HCT116 (cell line): ENCODE measurements at regions not wholly inside any gene's neighbourhood (a gene's known extent, or its start where the extent isn't known, plus 50 kb on each side); places are given as distances from the start of the nearest gene placed in this dataset.

Experiments
- ATAC-seq: fragments of 200-7000 bp; cut with Tn5 transposase; 2 replicates; pipeline ENCODE4 v1.9.1; 2020; ENCODE audit warnings: mild to moderate bottlenecking, moderate library complexity
- BruUV-seq: library from RNA; stranded (reverse); fragments of 400-500 nt; replicated peaks from 2 replicates; lab custom pipeline; 2021; lab: Mats Ljungman, UMichigan
- CTCF ChIA-PET: fragments of 300-600 bp; sonication (Branson Sonifier 250); formaldehyde crosslinking; loops from one replicate; lab custom pipeline; 2021; ENCODE audit warnings: antibody characterized with exemption; lab: Charles Lee
- POLR2A ChIA-PET: fragments of 300-600, 350-600 bp; sonication (Branson Sonifier 250); formaldehyde crosslinking; loops from one replicate; lab custom pipeline; 2021; ENCODE audit warnings: antibody characterized with exemption; lab: Charles Lee
- RAD21 ChIA-PET, 2 experiments: fragments of 300-600 bp; sonication (Branson Sonifier 250); formaldehyde crosslinking; loops; one replicate each; lab custom pipeline; 2023; ENCODE audit warnings: low total read pairs in 2 of 2; ENCODE audit not compliant: uncharacterized antibody in 2 of 2, unreplicated experiment in 2 of 2, low non-redundant PET in 1 of 2; lab: Charles Lee
- DNase-seq: peaks from one replicate; pipeline ENCODE4 v3.0.0-alpha.2; 2010; ENCODE audit warnings: low read depth, low spot score
- H2AFZ ChIP-seq: fragments of 200-600 bp; shearing (Covaris generic), sonication (generic); 2 replicates; pipeline ENCODE4 v1.6.1; 2017; ENCODE audit warnings: low read depth, mixed run types, mixed read lengths, antibody characterized with exemption, low read length; ENCODE audit not compliant: poor library complexity, severe bottlenecking
- H3K27ac ChIP-seq: 2 replicates; pipeline ENCODE4 v1.5.1; 2012; ENCODE audit warnings: low read depth, low read length
- H3K27me3 ChIP-seq: fragments of 200-600 bp; sonication (generic); 2 replicates; pipeline ENCODE4 v1.6.1; 2016; ENCODE audit warnings: mixed run types, low read length, mixed read lengths; ENCODE audit not compliant: insufficient read depth
- H3K36me3 ChIP-seq, 2 experiments: fragments of 200-500 bp in 1 of 2; fragments of 200-600 bp in 1 of 2; sonication (Bioruptor generic) in 1 of 2; sonication (generic) in 1 of 2; 2 replicates each; pipeline versions ENCODE4 v1.5.1 to v1.6.1; 2014 to 2016; ENCODE audit warnings: low read length in 2 of 2, inconsistent platforms in 1 of 2, mixed read lengths in 1 of 2, mixed run types in 1 of 2; ENCODE audit not compliant: insufficient read depth in 2 of 2, control insufficient read depth in 1 of 2
- H3K4me1 ChIP-seq, 2 experiments: fragments of 200-600 bp in 1 of 2; sonication (generic) in 1 of 2; 2 replicates each; pipeline versions ENCODE4 v1.5.1 to v1.6.1; 2012 to 2017; ENCODE audit warnings: low read length in 2 of 2, inconsistent platforms in 1 of 2, mild to moderate bottlenecking in 1 of 2, mixed read lengths in 1 of 2, mixed run types in 1 of 2, moderate library complexity in 1 of 2; ENCODE audit not compliant: insufficient read depth in 2 of 2, control insufficient read depth in 1 of 2
- H3K4me2 ChIP-seq: fragments of 200-600 bp; sonication (generic); 2 replicates; pipeline ENCODE4 v1.6.1; 2017; ENCODE audit warnings: mixed run types, low read length, mixed read lengths
- H3K4me3 ChIP-seq, 2 experiments: fragments of 200-600 bp in 1 of 2; sonication (generic) in 1 of 2; replicated peaks in 1 of 2; 2 replicates each; pipeline ENCODE4 v1.5.1; 2011 to 2016; ENCODE audit warnings: low read length in 2 of 2, control low read depth in 1 of 2, low read depth in 1 of 2, mild to moderate bottlenecking in 1 of 2, mixed read lengths in 1 of 2, mixed run types in 1 of 2
- H3K79me2 ChIP-seq: fragments of 200-600 bp; sonication (generic); 2 replicates; pipeline ENCODE4 v1.6.1; 2017; ENCODE audit warnings: mild to moderate bottlenecking, mixed run types, low read length, moderate library complexity, mixed read lengths; ENCODE audit not compliant: insufficient read depth
- H3K9ac ChIP-seq: fragments of 200-600 bp; sonication (generic); 2 replicates; pipeline ENCODE4 v1.6.1; 2016; ENCODE audit warnings: low read length, mixed read lengths
- H3K9me2 ChIP-seq: fragments of 200-600 bp; sonication (generic), shearing (Covaris generic); 2 replicates; pipeline ENCODE4 v1.6.1; 2017; ENCODE audit warnings: mixed run types, mild to moderate bottlenecking, moderate library complexity; ENCODE audit not compliant: insufficient read depth
- H3K9me3 ChIP-seq, 2 experiments: fragments of 200-500 bp in 1 of 2; fragments of 200-600 bp in 1 of 2; sonication (Bioruptor generic) in 1 of 2; sonication (generic) in 1 of 2; 2 replicates each; pipeline ENCODE4 v1.6.1; 2014 to 2017; ENCODE audit warnings: low read length in 2 of 2, mixed read lengths in 2 of 2, inconsistent platforms in 1 of 2, low read depth in 1 of 2, mild to moderate bottlenecking in 1 of 2, mixed run types in 1 of 2, moderate library complexity in 1 of 2; ENCODE audit not compliant: control insufficient read depth in 1 of 2, insufficient read depth in 1 of 2
- H4K20me1 ChIP-seq: fragments of 200-600 bp; sonication (generic), shearing (Covaris generic); 2 replicates; pipeline ENCODE4 v1.6.1; 2017; ENCODE audit warnings: mixed run types, mild to moderate bottlenecking, moderate library complexity; ENCODE audit not compliant: insufficient read depth
- CBX3 ChIP-seq: IDR thresholded peaks from 2 replicates; pipeline ENCODE4 v1.6.1; 2012; ENCODE audit warnings: low read depth
- EGR1 ChIP-seq: IDR thresholded peaks from 2 replicates; pipeline ENCODE4 v1.6.1; 2012; ENCODE audit warnings: low read depth
- ELF1 ChIP-seq: IDR thresholded peaks from 2 replicates; pipeline ENCODE4 v1.6.1; 2012; ENCODE audit warnings: low read depth, borderline replicate concordance
- EZH2 ChIP-seq: fragments of 200-600 bp; sonication (generic); IDR thresholded peaks from 2 replicates; pipeline ENCODE4 v1.6.1; 2017; ENCODE audit warnings: antibody characterized with exemption, mixed run types
- FOSL1 ChIP-seq: IDR thresholded peaks from 2 replicates; pipeline ENCODE4 v1.6.1; 2012; ENCODE audit warnings: low read depth
- POLR2A ChIP-seq: IDR thresholded peaks from 2 replicates; pipeline ENCODE4 v1.7.0; 2011; ENCODE audit warnings: borderline replicate concordance; ENCODE audit not compliant: insufficient read depth, insufficient read length; ENCODE audit errors: extremely low read depth
- SRF ChIP-seq: IDR thresholded peaks from 2 replicates; pipeline ENCODE4 v1.6.1; 2012; ENCODE audit warnings: low read depth
- YY1 ChIP-seq: IDR thresholded peaks from 2 replicates; pipeline ENCODE4 v1.6.1; 2011; ENCODE audit warnings: low read length, low read depth, moderate library complexity, mild to moderate bottlenecking; ENCODE audit not compliant: insufficient replicate concordance; ENCODE audit errors: extremely low read depth
- ZFX ChIP-seq: fragments of 450-650 bp; IDR thresholded peaks from 2 replicates; pipeline ENCODE4 v1.6.1; 2017
- intact Hi-C: fragments of 100-400 bp; cut with micrococcal nuclease; formaldehyde crosslinking; loops from 2 replicates; pipeline ENCODE4 v1.10.0; 2022
- TF ChIP-seq, protein P1 (sequence below): IDR thresholded peaks from 2 replicates; pipeline ENCODE4 v1.6.1; 2012; ENCODE audit warnings: low read depth
- TF ChIP-seq, protein P2 (sequence below), 3 experiments: fragments of 200-600 bp in 1 of 3; sonication (generic) in 1 of 3; IDR thresholded peaks in 2 of 3; conservative IDR thresholded peaks in 1 of 3; 2 replicates each; pipeline ENCODE4 v1.5.1; 2012 to 2017; ENCODE audit warnings: low read depth in 2 of 3, low read length in 2 of 3, antibody characterized with exemption in 1 of 3, borderline replicate concordance in 1 of 3, control low read depth in 1 of 3, mild to moderate bottlenecking in 1 of 3, mixed read lengths in 1 of 3, mixed run types in 1 of 3, moderate library complexity in 1 of 3; ENCODE audit not compliant: insufficient read depth in 1 of 3
- TF ChIP-seq, protein P3 (sequence below): IDR thresholded peaks from 2 replicates; pipeline ENCODE4 v1.6.1; 2012

DNA sequence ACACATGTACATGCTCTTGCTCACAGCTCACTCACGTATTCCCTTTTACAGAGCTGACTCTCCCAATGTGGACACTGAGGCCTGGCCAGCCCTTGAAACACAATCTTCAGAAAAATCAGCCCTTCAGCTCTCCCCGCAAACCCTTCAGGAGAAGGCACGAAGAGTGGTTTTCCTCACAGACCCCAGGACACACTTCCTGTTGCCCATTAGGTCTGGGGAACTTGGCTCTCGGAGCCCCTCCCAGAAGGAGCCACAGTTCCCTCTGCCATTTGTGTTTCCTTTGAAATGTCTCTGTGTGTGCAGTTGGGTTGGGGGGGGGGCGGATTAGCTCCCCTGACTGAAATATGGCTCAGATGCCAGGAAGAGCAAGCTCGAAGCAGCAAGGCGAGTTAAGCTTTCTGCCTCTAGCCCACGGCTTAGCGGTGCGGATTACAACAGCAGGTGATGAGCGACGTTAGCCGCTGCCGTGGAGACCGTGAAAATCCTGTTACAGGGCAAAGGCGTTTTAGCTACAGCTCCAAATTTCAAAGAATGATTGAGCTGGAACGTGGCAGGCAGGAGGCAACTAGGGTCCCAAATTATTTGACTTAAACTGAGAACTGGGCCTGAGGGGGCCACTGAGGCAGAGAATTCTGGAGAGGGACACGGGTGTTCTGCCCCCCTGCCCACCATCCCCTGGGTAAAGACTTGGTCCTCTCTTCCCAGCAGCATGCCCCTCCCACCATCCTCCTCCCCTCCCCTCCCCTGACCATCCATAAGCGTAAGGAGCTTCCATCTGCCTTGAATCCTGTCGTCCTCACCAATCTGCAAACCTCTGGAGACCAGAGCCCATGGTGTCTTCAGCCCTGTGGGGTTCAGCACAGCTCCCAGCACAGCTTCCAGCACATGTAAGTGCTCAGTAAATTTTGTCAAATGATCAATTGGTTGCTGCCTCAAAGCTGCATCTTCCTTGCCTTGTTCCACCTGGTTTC, 598.6 kb downstream of the BUD13 start:
- no peaks in the 10 kb centered on the region for H3K9me2 ChIP-seq
- ChIA-PET RAD21 (no interaction called here), CTCF (no interaction called here)
- H3K36me3 ChIP-seq = no peaks in the 10 kb centered on the region
- H4K20me1 ChIP-seq = no peaks in the 10 kb centered on the region
- no peaks in the 10 kb centered on the region for H3K4me1 ChIP-seq
- no peak overlapping the region for H3K4me3 ChIP-seq
- H3K9me3 ChIP-seq = no peaks in the 10 kb centered on the region
- DNase-seq = no peak
- H2AFZ ChIP-seq = no peak overlapping the region
- intact Hi-C loops = no loop called here
- TF ChIP-seq, protein P1, sequence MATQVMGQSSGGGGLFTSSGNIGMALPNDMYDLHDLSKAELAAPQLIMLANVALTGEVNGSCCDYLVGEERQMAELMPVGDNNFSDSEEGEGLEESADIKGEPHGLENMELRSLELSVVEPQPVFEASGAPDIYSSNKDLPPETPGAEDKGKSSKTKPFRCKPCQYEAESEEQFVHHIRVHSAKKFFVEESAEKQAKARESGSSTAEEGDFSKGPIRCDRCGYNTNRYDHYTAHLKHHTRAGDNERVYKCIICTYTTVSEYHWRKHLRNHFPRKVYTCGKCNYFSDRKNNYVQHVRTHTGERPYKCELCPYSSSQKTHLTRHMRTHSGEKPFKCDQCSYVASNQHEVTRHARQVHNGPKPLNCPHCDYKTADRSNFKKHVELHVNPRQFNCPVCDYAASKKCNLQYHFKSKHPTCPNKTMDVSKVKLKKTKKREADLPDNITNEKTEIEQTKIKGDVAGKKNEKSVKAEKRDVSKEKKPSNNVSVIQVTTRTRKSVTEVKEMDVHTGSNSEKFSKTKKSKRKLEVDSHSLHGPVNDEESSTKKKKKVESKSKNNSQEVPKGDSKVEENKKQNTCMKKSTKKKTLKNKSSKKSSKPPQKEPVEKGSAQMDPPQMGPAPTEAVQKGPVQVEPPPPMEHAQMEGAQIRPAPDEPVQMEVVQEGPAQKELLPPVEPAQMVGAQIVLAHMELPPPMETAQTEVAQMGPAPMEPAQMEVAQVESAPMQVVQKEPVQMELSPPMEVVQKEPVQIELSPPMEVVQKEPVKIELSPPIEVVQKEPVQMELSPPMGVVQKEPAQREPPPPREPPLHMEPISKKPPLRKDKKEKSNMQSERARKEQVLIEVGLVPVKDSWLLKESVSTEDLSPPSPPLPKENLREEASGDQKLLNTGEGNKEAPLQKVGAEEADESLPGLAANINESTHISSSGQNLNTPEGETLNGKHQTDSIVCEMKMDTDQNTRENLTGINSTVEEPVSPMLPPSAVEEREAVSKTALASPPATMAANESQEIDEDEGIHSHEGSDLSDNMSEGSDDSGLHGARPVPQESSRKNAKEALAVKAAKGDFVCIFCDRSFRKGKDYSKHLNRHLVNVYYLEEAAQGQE = no peak
- no peak for TF ChIP-seq YY1
- TF ChIP-seq ZFX = no peak
- TF ChIP-seq EGR1 = no peak
- TF ChIP-seq EZH2 = no peak
- no peak for TF ChIP-seq POLR2A
- no peak for TF ChIP-seq FOSL1
- TF ChIP-seq ELF1 = no peak
- TF ChIP-seq, protein P2, sequence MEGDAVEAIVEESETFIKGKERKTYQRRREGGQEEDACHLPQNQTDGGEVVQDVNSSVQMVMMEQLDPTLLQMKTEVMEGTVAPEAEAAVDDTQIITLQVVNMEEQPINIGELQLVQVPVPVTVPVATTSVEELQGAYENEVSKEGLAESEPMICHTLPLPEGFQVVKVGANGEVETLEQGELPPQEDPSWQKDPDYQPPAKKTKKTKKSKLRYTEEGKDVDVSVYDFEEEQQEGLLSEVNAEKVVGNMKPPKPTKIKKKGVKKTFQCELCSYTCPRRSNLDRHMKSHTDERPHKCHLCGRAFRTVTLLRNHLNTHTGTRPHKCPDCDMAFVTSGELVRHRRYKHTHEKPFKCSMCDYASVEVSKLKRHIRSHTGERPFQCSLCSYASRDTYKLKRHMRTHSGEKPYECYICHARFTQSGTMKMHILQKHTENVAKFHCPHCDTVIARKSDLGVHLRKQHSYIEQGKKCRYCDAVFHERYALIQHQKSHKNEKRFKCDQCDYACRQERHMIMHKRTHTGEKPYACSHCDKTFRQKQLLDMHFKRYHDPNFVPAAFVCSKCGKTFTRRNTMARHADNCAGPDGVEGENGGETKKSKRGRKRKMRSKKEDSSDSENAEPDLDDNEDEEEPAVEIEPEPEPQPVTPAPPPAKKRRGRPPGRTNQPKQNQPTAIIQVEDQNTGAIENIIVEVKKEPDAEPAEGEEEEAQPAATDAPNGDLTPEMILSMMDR (IDR thresholded peaks at IDR 0.05 in 2 of 3, conservative IDR thresholded peaks at IDR 0.05 in 1 of 3; ENCODE audit: borderline replicate concordance in 1 of 3, insufficient read depth in 1 of 3, low read depth in 2 of 3, low read length in 2 of 3) = no peak
- TF ChIP-seq, protein P3, sequence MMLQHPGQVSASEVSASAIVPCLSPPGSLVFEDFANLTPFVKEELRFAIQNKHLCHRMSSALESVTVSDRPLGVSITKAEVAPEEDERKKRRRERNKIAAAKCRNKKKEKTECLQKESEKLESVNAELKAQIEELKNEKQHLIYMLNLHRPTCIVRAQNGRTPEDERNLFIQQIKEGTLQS = no peak
- TF ChIP-seq CBX3 = no peak
- no peak for TF ChIP-seq SRF
- TF ChIP-seq, all 23 proteins: peak for 0
- no peak overlapping the region for H3K4me2 ChIP-seq
- no peak overlapping the region for H3K27ac ChIP-seq
- no TSS peak for BruUV-seq
- ATAC-seq = no peak
- H3K79me2 ChIP-seq = no peaks in the 10 kb centered on the region
- H3K9ac ChIP-seq = no peak overlapping the region
- peaks cover 7% of the 10 kb centered on the region; the same call in 1 of the 2 replicates for H3K27me3 ChIP-seq
- POLR2A ChIA-PET = interaction anchor here (0.7 kb wide), 1 partner anchor 13 kb away, joined by 3 read pairs; no protein-coding TSS in a partner anchor
